ENCODE measurements at regions not wholly inside any gene's neighbourhood (a gene's known extent, or its start where the extent isn't known, plus 50 kb on each side); places are given as distances from the start of the nearest gene placed in this dataset.

GRCh38 chr18:77984178-77984577, 734.5 kb downstream of the GALR1 start:
- no peak for DNase-seq (ENCODE audit: low read depth)
- TF ChIP-seq, protein P1, sequence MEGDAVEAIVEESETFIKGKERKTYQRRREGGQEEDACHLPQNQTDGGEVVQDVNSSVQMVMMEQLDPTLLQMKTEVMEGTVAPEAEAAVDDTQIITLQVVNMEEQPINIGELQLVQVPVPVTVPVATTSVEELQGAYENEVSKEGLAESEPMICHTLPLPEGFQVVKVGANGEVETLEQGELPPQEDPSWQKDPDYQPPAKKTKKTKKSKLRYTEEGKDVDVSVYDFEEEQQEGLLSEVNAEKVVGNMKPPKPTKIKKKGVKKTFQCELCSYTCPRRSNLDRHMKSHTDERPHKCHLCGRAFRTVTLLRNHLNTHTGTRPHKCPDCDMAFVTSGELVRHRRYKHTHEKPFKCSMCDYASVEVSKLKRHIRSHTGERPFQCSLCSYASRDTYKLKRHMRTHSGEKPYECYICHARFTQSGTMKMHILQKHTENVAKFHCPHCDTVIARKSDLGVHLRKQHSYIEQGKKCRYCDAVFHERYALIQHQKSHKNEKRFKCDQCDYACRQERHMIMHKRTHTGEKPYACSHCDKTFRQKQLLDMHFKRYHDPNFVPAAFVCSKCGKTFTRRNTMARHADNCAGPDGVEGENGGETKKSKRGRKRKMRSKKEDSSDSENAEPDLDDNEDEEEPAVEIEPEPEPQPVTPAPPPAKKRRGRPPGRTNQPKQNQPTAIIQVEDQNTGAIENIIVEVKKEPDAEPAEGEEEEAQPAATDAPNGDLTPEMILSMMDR (IDR thresholded peaks at IDR 0.05; ENCODE audit: low read depth, low read length), result no peak
- no peak for TF ChIP-seq MYC (IDR thresholded peaks at IDR 0.05; ENCODE audit: low read depth, low read length)
- TF ChIP-seq, protein P2, sequence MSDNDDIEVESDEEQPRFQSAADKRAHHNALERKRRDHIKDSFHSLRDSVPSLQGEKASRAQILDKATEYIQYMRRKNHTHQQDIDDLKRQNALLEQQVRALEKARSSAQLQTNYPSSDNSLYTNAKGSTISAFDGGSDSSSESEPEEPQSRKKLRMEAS (IDR thresholded peaks at IDR 0.05; ENCODE audit: low read depth, low read length), result no peak
- no peak for TF ChIP-seq POLR2A (IDR thresholded peaks at IDR 0.05; ENCODE audit: extremely low read depth, insufficient read length)
- H3K4me3 ChIP-seq (ENCODE audit: low read depth, low read length), result no peak overlapping the region

DNA sequence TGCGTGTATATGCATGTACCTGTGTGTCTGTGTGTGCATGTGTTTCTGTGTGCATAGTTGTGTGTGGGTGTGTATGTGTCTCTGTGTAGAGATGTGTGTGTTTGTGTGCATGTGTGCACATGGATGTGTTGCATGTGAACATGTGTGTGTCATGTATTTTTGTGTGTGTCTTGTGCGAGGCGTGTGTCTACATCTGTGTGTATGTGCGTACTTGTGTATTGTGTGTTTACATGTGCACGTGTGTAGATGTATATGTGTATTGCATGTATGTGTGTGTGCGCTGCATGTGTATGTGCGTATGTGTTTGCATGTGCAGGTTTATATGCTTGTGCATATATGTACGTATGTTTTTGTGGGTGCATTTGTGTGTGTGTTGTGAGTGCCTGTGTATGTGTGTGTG, 735.2 kb downstream of the GALR1 start:
- no peak overlapping the region for H3K4me3 ChIP-seq (ENCODE audit: low read depth, low read length)
- no peak for DNase-seq (ENCODE audit: low read depth)
- TF ChIP-seq, protein P1 (IDR thresholded peaks at IDR 0.05; ENCODE audit: low read depth, low read length), result no peak
- no peak for TF ChIP-seq MYC (IDR thresholded peaks at IDR 0.05; ENCODE audit: low read depth, low read length)
- TF ChIP-seq POLR2A (IDR thresholded peaks at IDR 0.05; ENCODE audit: extremely low read depth, insufficient read length), result no peak
- TF ChIP-seq, protein P2 (IDR thresholded peaks at IDR 0.05; ENCODE audit: low read depth, low read length), result no peak

- no peak for DNase-seq (ENCODE audit: low read depth)
- TF ChIP-seq, protein P2 (IDR thresholded peaks at IDR 0.05; ENCODE audit: low read depth, low read length), result no peak
- TF ChIP-seq POLR2A (IDR thresholded peaks at IDR 0.05; ENCODE audit: extremely low read depth, insufficient read length), result no peak
- no peak for TF ChIP-seq MYC (IDR thresholded peaks at IDR 0.05; ENCODE audit: low read depth, low read length)
- TF ChIP-seq, protein P1 (IDR thresholded peaks at IDR 0.05; ENCODE audit: low read depth, low read length), result no peak
- H3K4me3 ChIP-seq (ENCODE audit: low read depth, low read length), result no peak overlapping the region
Observed at GRCh38 chr18:77985526-77986281, 736.1 kb downstream of the GALR1 start.

GRCh38 chr18:77990131-77990530, 740.5 kb downstream of the GALR1 start:
- no peak for DNase-seq (ENCODE audit: low read depth)
- TF ChIP-seq, protein P2 (IDR thresholded peaks at IDR 0.05; ENCODE audit: low read depth, low read length), result no peak
- TF ChIP-seq MYC (IDR thresholded peaks at IDR 0.05; ENCODE audit: low read depth, low read length) (no peak), POLR2A (IDR thresholded peaks at IDR 0.05; ENCODE audit: extremely low read depth, insufficient read length) (no peak)
- TF ChIP-seq, protein P1 (IDR thresholded peaks at IDR 0.05; ENCODE audit: low read depth, low read length), result no peak
- H3K4me3 ChIP-seq (ENCODE audit: low read depth, low read length), result no peak overlapping the region

- TF ChIP-seq, protein P1 (IDR thresholded peaks at IDR 0.05; ENCODE audit: low read depth, low read length), result no peak
- TF ChIP-seq POLR2A (IDR thresholded peaks at IDR 0.05; ENCODE audit: extremely low read depth, insufficient read length) (no peak), MYC (IDR thresholded peaks at IDR 0.05; ENCODE audit: low read depth, low read length) (no peak)
- TF ChIP-seq, protein P2 (IDR thresholded peaks at IDR 0.05; ENCODE audit: low read depth, low read length), result no peak
- DNase-seq (ENCODE audit: low read depth), result no peak
- H3K4me3 ChIP-seq (ENCODE audit: low read depth, low read length), result no peak overlapping the region
Observed at GRCh38 chr18:77990901-77991300, 741.3 kb downstream of the GALR1 start.
